A673 (cell line): ENCODE measurements at regions not wholly inside any gene's neighbourhood (a gene's known extent, or its start where the extent isn't known, plus 50 kb on each side); places are given as distances from the start of the nearest gene placed in this dataset.
A peak's percentile ranks its signal among the peaks of the same experiment; 100 is the strongest.
"Not testable (repeated sequence)": the region's sequence is repeated elsewhere in the genome, so short reads cannot be mapped to it uniquely, and the experiment has no call there.

Experiments
- BruUV-seq: library from RNA; stranded (reverse); fragments of 400-500 nt; replicated peaks from 2 replicates; lab custom pipeline; 2021; lab: Mats Ljungman, UMichigan
- CTCF ChIA-PET: fragments of 300-600 bp; sonication (Branson Sonifier 250); formaldehyde crosslinking; loops from one replicate; lab custom pipeline; 2022; ENCODE audit warnings: antibody characterized with exemption; lab: Charles Lee
- POLR2A ChIA-PET: fragments of 300-600 bp; sonication (Branson Sonifier 250); formaldehyde crosslinking; loops from one replicate; lab custom pipeline; 2022; ENCODE audit warnings: antibody characterized with exemption; ENCODE audit not compliant: low non-redundant PET; lab: Charles Lee
- DNase-seq: peaks from one replicate; pipeline ENCODE4 v3.0.0-alpha.2; 2015; ENCODE audit warnings: low spot score
- H3K27ac ChIP-seq: fragments of 200-600 bp; sonication (generic); 2 replicates; pipeline ENCODE4 v1.5.1; 2016; ENCODE audit warnings: mixed run types, low read depth, mild to moderate bottlenecking, mixed read lengths, antibody characterized with exemption, low read length; ENCODE audit not compliant: poor library complexity, severe bottlenecking
- H3K27me3 ChIP-seq: fragments of 200-600 bp; sonication (generic); replicated peaks from 2 replicates; pipeline ENCODE4 v1.6.1; 2017; ENCODE audit warnings: mixed run types, low read depth, mild to moderate bottlenecking, mixed read lengths, antibody characterized with exemption, low read length; ENCODE audit not compliant: insufficient read depth, poor library complexity
- H3K36me3 ChIP-seq: fragments of 200-600 bp; sonication (generic); 2 replicates; pipeline ENCODE4 v1.6.1; 2016; ENCODE audit warnings: mixed run types, mild to moderate bottlenecking, mixed read lengths, antibody characterized with exemption, low read length; ENCODE audit not compliant: insufficient read depth, poor library complexity, severe bottlenecking
- H3K4me1 ChIP-seq: fragments of 200-600 bp; sonication (generic); 2 replicates; pipeline ENCODE4 v1.6.1; 2017; ENCODE audit warnings: mixed run types, mild to moderate bottlenecking, mixed read lengths, antibody characterized with exemption, low read length; ENCODE audit not compliant: insufficient read depth, poor library complexity, severe bottlenecking
- H3K4me3 ChIP-seq: fragments of 200-600 bp; sonication (generic); 2 replicates; pipeline ENCODE4 v1.5.1; 2016; ENCODE audit warnings: low read depth, mixed run types, mild to moderate bottlenecking, mixed read lengths, low read length; ENCODE audit not compliant: poor library complexity, severe bottlenecking
- H3K9me3 ChIP-seq: fragments of 200-600 bp; sonication (generic); 2 replicates; pipeline ENCODE4 v1.6.1; 2016; ENCODE audit warnings: mixed run types, low read depth, mild to moderate bottlenecking, mixed read lengths, antibody characterized with exemption, low read length; ENCODE audit not compliant: poor library complexity, severe bottlenecking
- CTCF ChIP-seq: fragments of 300-800, 200-600 bp; sonication (generic); conservative IDR thresholded peaks from 2 replicates; pipeline ENCODE4 v1.5.1; 2017; ENCODE audit warnings: low read depth, mild to moderate bottlenecking, antibody characterized with exemption, low read length, moderate library complexity, mixed read lengths
- EZH2 ChIP-seq: fragments of 200-600 bp; sonication (generic); IDR thresholded peaks from 2 replicates; pipeline ENCODE4 v1.6.1; 2017; ENCODE audit warnings: borderline replicate concordance, low read depth, mild to moderate bottlenecking, mixed read lengths, antibody characterized with exemption, low read length; ENCODE audit not compliant: poor library complexity, severe bottlenecking
- intact Hi-C: fragments of 100-400 bp; cut with micrococcal nuclease; formaldehyde crosslinking; loops from one replicate; pipeline ENCODE4 v1.10.0; 2022; ENCODE audit not compliant: unreplicated experiment

GRCh38 chr11:12603143-12604088 is 70.8 kb upstream of the TEAD1 start:
- intact Hi-C loops = no loop called here
- BruUV-seq = no TSS peak
- Histone ChIP-seq H3K27me3 (no peaks in the 10 kb centered on the region), H3K4me1 (peaks cover 40% of the 10 kb centered on the region), H3K36me3 (no peaks in the 10 kb centered on the region), H3K4me3 (no peak overlapping the region), H3K27ac (no peak overlapping the region), H3K9me3 (no peaks in the 10 kb centered on the region)
- ChIA-PET CTCF (no interaction called here), POLR2A (no interaction called here)
- DNase-seq = no peak
- no peak for TF ChIP-seq CTCF
- no peak for TF ChIP-seq EZH2

DNA sequence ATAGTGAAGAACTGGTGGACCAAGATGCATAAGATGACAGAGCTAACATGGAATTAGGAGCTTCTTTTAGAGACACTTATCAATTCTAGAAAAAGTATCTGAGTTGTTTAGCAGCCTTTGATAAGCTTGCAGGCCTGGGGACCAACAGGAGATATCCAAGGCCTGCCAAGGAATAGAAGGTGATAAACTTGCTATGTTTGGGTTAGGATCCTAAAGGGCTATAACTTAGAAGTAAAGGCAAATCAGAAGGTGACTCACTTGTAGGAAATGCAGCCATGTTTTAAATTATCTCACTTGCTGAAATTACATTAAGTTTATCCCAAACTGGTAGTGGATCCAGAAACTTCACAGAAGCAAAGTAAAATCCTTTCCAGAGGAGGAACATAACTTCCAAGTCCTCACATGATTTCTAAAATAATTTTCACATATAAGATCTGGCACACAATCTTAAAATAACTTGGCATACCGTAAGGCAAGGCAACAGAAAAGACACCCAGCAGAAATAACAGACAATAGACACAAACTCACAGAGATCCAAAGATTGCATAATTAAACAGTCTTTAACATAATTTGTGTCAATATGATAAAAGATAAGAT is 69.6 kb upstream of the TEAD1 start:
- no peaks in the 10 kb centered on the region for H3K36me3 ChIP-seq
- no peaks in the 10 kb centered on the region for H3K27me3 ChIP-seq
- BruUV-seq = no TSS peak
- POLR2A ChIA-PET = no interaction called here
- H3K9me3 ChIP-seq = no peaks in the 10 kb centered on the region
- CTCF ChIA-PET = no interaction called here
- H3K4me3 ChIP-seq = no peak overlapping the region
- intact Hi-C loops = no loop called here
- no peak for TF ChIP-seq EZH2
- TF ChIP-seq CTCF = no peak
- no peak overlapping the region for H3K27ac ChIP-seq
- H3K4me1 ChIP-seq = peaks cover 29% of the 10 kb centered on the region
- DNase-seq = no peak

DNA sequence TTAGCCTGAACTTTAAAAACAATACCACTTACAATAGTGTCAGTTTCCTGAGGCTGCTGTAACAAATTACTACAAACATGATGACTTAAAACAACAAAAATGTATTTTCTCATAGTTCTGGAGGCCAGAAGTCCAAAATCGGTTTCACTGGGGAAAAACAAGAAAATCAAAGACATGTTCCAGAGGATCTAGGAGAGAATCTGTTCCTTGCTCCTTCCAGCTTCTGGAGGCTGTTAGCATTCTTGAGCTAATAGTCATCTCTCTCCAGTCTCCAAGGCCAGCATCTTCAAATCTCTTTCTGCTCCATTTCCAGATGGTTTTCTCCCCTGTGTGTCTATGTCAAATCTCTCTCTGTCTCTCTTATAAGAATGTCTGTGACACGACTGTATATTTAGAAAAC is 67.6 kb upstream of the TEAD1 start:
- Histone ChIP-seq H3K27ac (no peak overlapping the region), H3K36me3 (no peaks in the 10 kb centered on the region), H3K4me1 (peaks cover 15% of the 10 kb centered on the region), H3K9me3 (peaks cover 5% of the 10 kb centered on the region), H3K27me3 (no peaks in the 10 kb centered on the region), H3K4me3 (no peak overlapping the region)
- TF ChIP-seq CTCF (no peak), EZH2 (no peak)
- intact Hi-C loops = no loop called here
- DNase-seq = peak; percentile 10
- BruUV-seq = no TSS peak
- ChIA-PET CTCF (no interaction called here), POLR2A (no interaction called here)

DNA sequence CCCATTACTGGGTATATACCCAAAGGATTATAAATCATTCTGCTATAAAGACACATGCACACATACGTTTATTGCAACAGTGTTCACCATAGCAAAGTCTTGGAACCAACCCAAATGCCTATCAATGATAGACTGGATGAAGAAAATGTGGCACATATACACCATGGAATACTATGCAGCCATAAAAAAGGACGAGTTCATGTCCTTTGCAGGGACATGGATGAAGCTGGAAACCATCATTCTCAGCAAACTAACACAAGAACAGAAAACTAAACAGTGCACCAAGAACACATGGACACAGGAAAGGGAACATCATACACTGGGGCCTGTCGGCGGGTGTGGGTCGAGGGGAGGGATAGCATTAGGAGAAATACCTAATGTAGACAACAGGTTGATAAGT is 65.5 kb upstream of the TEAD1 start:
- H3K27ac ChIP-seq, CTCF ChIA-PET, H3K36me3 ChIP-seq, POLR2A ChIA-PET, intact Hi-C loops, H3K27me3 ChIP-seq, BruUV-seq, H3K4me1 ChIP-seq, DNase-seq, H3K4me3 ChIP-seq: not testable (repeated sequence)
- H3K9me3 ChIP-seq = peaks cover 11% of the 10 kb centered on the region
